BJ (cell line): ENCODE measurements at regions not wholly inside any gene's neighbourhood (a gene's known extent, or its start where the extent isn't known, plus 50 kb on each side); places are given as distances from the start of the nearest gene placed in this dataset. TPM values are rescaled to one million over a fixed set of nuclear protein-coding genes. Genes with fewer than 3 reads are reported as not detected.

ENCODE experiments used
- CTCF ChIA-PET: fragments of 350-600 bp; formaldehyde crosslinking; extraction: SDS; loops from one replicate; lab custom pipeline; 2021; ENCODE audit warnings: antibody characterized with exemption, inconsistent platforms; lab: Yijun Ruan, JAX
- POLR2A ChIA-PET: fragments of 300-600 bp; sonication (Branson Sonifier 250); formaldehyde crosslinking; extraction: SDS; loops from one replicate; lab custom pipeline; 2021; ENCODE audit warnings: antibody characterized with exemption; lab: Charles Lee
- DNase-seq: peaks from one replicate; pipeline ENCODE4 v3.0.0-alpha.2; 2011; ENCODE audit warnings: low read depth
- H3K27me3 ChIP-seq: 2 replicates; pipeline ENCODE4 v1.6.0; 2011; ENCODE audit warnings: low read length; ENCODE audit not compliant: control insufficient read depth, insufficient read depth
- H3K36me3 ChIP-seq: 2 replicates; pipeline ENCODE4 v1.5.1; 2011; ENCODE audit warnings: low read length; ENCODE audit not compliant: control insufficient read depth, insufficient read depth
- H3K4me3 ChIP-seq: 2 replicates; pipeline ENCODE4 v1.5.1; 2011; ENCODE audit warnings: low read depth, mild to moderate bottlenecking, control low read depth, low read length
- CTCF ChIP-seq: IDR thresholded peaks from 2 replicates; pipeline ENCODE4 v1.5.1; 2011; ENCODE audit warnings: low read depth, mild to moderate bottlenecking, control low read depth, inconsistent platforms, low read length, moderate library complexity; ENCODE audit not compliant: insufficient read depth
- small RNA-seq: library from RNA; depleted of rRNA; stranded (forward); fragments of <200 nt; gene quantifications from one replicate; pipeline ENCODE3, GENCODE V24; 2012; ENCODE audit warnings: low replicate concordance, low read depth; ENCODE audit not compliant: insufficient read length

DNA sequence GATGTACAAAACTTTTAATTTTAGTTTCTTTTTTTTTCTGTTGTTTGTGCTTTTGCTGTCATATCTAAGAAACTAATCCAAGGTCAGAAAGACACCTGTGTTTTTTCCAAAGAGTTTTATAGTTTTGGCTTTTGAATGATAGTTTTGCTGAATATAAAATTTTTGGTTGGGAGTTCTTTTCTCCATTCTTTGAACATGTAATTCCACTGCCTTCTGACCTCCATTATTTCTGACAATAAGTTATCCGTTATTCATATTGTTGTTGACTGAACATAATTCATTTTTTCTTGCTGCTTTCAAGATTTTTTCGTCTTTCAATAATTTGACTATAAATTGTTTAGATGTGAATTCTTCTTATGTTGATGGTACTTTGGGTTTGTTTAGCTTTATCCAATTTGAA, 82.2 kb upstream of the SLC24A2 start:
- TF ChIP-seq CTCF, result no peak
- no peak overlapping the region for H3K4me3 ChIP-seq
- no peak for DNase-seq
- ChIA-PET POLR2A (no interaction called here), CTCF (no interaction called here)
- no peaks in the 10 kb centered on the region for H3K27me3 ChIP-seq
- H3K36me3 ChIP-seq, result no peaks in the 10 kb centered on the region

GRCh38 chr9:19840953-19841352, 52.1 kb upstream of the SLC24A2 start:
- no peak for TF ChIP-seq CTCF
- Histone ChIP-seq H3K36me3 (no peaks in the 10 kb centered on the region), H3K4me3 (no peak overlapping the region), H3K27me3 (no peaks in the 10 kb centered on the region)
- DNase-seq, result no peak
- ChIA-PET POLR2A (no interaction called here), CTCF (interaction anchor here (0.7 kb wide), 1 partner anchor 33 kb away, joined by 3 read pairs; no protein-coding TSS in a partner anchor)

Small RNA genes in the stretch of these regions (small RNA-seq; reads per million reads assigned to genes)
- not detected for gene AL158077.1
